ENCODE measurements at regions not wholly inside any gene's neighbourhood (a gene's known extent, or its start where the extent isn't known, plus 50 kb on each side); places are given as distances from the start of the nearest gene placed in this dataset.

GRCh38 chr7:142583446-142583845, 165.8 kb upstream of the PRSS1 start:
- TF ChIP-seq CTCF (conservative IDR thresholded peaks at IDR 0.05) (no peak), ZFX (IDR thresholded peaks at IDR 0.05) (no peak)
